ENCODE measurements at regions not wholly inside any gene's neighbourhood (a gene's known extent, or its start where the extent isn't known, plus 50 kb on each side); places are given as distances from the start of the nearest gene placed in this dataset.

- Mint-ChIP-seq H3K4me3 (ENCODE audit: unreplicated experiment) (no peak overlapping the region), H3K27me3 (ENCODE audit: insufficient read depth, unreplicated experiment) (no peaks in the 10 kb centered on the region), H3K27ac (ENCODE audit: low read depth, unreplicated experiment) (no peak overlapping the region), H3K9me3 (ENCODE audit: unreplicated experiment) (no peaks in the 10 kb centered on the region), H3K4me1 (ENCODE audit: insufficient read depth, unreplicated experiment) (no peaks in the 10 kb centered on the region), H3K36me3 (ENCODE audit: insufficient read depth, unreplicated experiment) (no peaks in the 10 kb centered on the region)
- intact Hi-C loops (cut with micrococcal nuclease): no loop called here
- TF ChIP-seq CTCF (IDR thresholded peaks at IDR 0.05; ENCODE audit: unreplicated experiment): no peak
- BruUV-seq (replicated peaks): no TSS peak
- ChIA-PET CTCF (no interaction called here), POLR2A (no interaction called here)
- DNase-seq (ENCODE audit: unreplicated experiment): no peak
Measured at GRCh38 chr6:21523652-21524051, 69.9 kb upstream of the SOX4 start.

GRCh38 chr6:21524201-21524600, 69.3 kb upstream of the SOX4 start:
- no peak for TF ChIP-seq CTCF (IDR thresholded peaks at IDR 0.05; ENCODE audit: unreplicated experiment)
- Mint-ChIP-seq H3K4me3 (ENCODE audit: unreplicated experiment) (no peak overlapping the region), H3K27ac (ENCODE audit: low read depth, unreplicated experiment) (no peak overlapping the region), H3K4me1 (ENCODE audit: insufficient read depth, unreplicated experiment) (no peaks in the 10 kb centered on the region), H3K36me3 (ENCODE audit: insufficient read depth, unreplicated experiment) (no peaks in the 10 kb centered on the region), H3K9me3 (ENCODE audit: unreplicated experiment) (no peaks in the 10 kb centered on the region), H3K27me3 (ENCODE audit: insufficient read depth, unreplicated experiment) (no peaks in the 10 kb centered on the region)
- ChIA-PET CTCF (no interaction called here), POLR2A (no interaction called here)
- no peak for DNase-seq (ENCODE audit: unreplicated experiment)
- no TSS peak for BruUV-seq (replicated peaks)
- intact Hi-C loops (cut with micrococcal nuclease): no loop called here

- Mint-ChIP-seq H3K4me1 (ENCODE audit: insufficient read depth, unreplicated experiment) (no peaks in the 10 kb centered on the region), H3K27me3 (ENCODE audit: insufficient read depth, unreplicated experiment) (no peaks in the 10 kb centered on the region), H3K4me3 (ENCODE audit: unreplicated experiment) (no peak overlapping the region), H3K27ac (ENCODE audit: low read depth, unreplicated experiment) (no peak overlapping the region), H3K36me3 (ENCODE audit: insufficient read depth, unreplicated experiment) (no peaks in the 10 kb centered on the region), H3K9me3 (ENCODE audit: unreplicated experiment) (no peaks in the 10 kb centered on the region)
- no peak for DNase-seq (ENCODE audit: unreplicated experiment)
- intact Hi-C loops (cut with micrococcal nuclease): no loop called here
- no peak for TF ChIP-seq CTCF (IDR thresholded peaks at IDR 0.05; ENCODE audit: unreplicated experiment)
- CTCF ChIA-PET: interaction anchor here (0.6 kb wide), 1 partner anchor 194 kb away, joined by 3 read pairs; no protein-coding TSS in a partner anchor
- no TSS peak for BruUV-seq (replicated peaks)
- POLR2A ChIA-PET: no interaction called here
Measured at GRCh38 chr6:21526974-21527373, 66.6 kb upstream of the SOX4 start.

- intact Hi-C loops (cut with micrococcal nuclease): no loop called here
- Mint-ChIP-seq H3K9me3 (ENCODE audit: unreplicated experiment) (no peaks in the 10 kb centered on the region), H3K4me3 (ENCODE audit: unreplicated experiment) (no peak overlapping the region), H3K27ac (ENCODE audit: low read depth, unreplicated experiment) (no peak overlapping the region), H3K4me1 (ENCODE audit: insufficient read depth, unreplicated experiment) (no peaks in the 10 kb centered on the region), H3K36me3 (ENCODE audit: insufficient read depth, unreplicated experiment) (no peaks in the 10 kb centered on the region), H3K27me3 (ENCODE audit: insufficient read depth, unreplicated experiment) (no peaks in the 10 kb centered on the region)
- ChIA-PET POLR2A (no interaction called here), CTCF (interaction anchor here (0.7 kb wide), 1 partner anchor 60 kb away, joined by 3 read pairs; no protein-coding TSS in a partner anchor)
- TF ChIP-seq CTCF (IDR thresholded peaks at IDR 0.05; ENCODE audit: unreplicated experiment): no peak
- no TSS peak for BruUV-seq (replicated peaks)
- DNase-seq (ENCODE audit: unreplicated experiment): no peak
Measured at GRCh38 chr6:21527731-21528130, 65.8 kb upstream of the SOX4 start.

Data from MCF 10A (cell line).